HG02759 (cell line): ENCODE measurements at regions not wholly inside any gene's neighbourhood (a gene's known extent, or its start where the extent isn't known, plus 50 kb on each side); places are given as distances from the start of the nearest gene placed in this dataset.
"Not testable (repeated sequence)": the region's sequence is repeated elsewhere in the genome, so short reads cannot be mapped to it uniquely, and the experiment has no call there.

Experiments
- ATAC-seq: cut with Tn5 transposase; IDR thresholded peaks from one replicate; pipeline ENCODE4 v1.9.1; 2021; ENCODE audit warnings: mild to moderate bottlenecking, moderate library complexity; ENCODE audit not compliant: unreplicated experiment

DNA sequence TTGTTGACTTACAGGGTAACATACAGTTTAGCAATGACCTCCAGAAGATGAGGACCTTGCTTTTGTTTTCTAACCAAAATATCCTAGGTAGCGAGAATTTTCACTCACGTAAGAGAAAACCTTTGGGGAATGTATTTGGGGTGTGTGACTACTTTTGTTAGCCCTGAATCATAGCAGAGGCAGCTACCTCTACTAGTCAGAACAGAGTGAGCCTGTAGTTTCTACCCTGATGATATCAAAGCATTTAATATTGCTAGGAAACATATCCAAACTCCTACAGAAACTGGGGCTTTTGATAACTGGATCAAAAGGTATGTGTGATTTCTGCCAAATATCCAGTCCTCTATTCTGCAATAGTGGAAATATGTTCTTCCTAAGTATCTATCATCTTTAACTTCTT is 462.6 kb upstream of the ZEB2 start:
- ATAC-seq = no peak

DNA sequence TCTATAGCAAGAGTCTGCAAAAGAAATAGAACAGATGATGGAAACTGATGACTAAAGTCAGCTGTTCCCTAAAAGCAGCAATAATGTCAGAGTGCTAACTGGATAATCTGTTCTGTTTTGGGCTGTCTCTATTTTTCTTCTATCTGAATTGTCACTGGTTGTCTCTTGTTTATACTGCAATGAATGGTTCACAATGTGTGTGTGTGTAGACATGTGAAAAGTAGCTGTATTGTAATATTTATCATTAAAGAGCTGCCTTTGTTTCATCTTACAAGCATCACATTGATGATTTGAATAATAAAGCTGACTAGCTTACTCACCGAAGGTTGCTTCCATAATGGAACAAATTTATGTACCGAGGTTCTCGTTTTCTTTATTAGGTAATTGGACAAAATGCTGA is 456.0 kb upstream of the ZEB2 start:
- no peak for ATAC-seq

DNA sequence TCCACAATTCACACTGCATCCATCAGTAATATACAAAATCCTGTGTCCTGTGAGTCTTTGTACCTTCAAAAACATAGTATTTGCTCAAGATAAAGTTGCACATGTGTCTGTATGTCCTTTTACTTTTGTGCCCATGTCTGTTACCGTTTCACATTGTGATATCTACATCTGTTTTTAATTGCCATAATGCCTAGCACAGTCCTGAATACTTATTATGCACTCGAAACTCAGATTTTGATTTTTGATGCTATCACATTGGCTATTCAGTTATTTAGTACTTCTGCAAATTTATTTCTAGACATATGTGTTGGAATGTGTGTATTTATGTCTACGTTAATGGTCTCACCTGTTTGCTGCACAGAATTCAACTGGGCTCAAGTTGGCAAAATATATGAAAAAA is 452.8 kb upstream of the ZEB2 start:
- no peak for ATAC-seq

GRCh38 chr2:144971786-144972335 is 451.9 kb upstream of the ZEB2 start:
- no peak for ATAC-seq

DNA sequence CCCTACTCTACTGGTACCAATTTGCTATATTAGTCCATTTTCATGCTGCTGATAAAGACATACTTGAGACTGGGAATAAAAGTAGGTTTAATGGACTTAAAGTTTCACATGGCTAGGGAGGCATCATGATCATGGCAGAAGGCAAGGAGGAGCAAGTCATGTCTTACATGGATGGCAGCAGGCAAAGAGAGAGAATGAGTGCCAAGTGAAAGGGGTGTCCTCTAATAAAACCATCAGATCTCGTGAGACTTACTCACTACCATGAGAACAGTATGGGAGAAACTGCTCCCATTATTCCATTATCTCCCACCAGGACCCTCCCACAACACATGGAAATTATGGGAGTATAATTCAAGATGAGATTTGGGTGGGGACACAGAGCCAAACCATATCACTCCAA is 450.5 kb upstream of the ZEB2 start:
- not testable (repeated sequence) for ATAC-seq

DNA sequence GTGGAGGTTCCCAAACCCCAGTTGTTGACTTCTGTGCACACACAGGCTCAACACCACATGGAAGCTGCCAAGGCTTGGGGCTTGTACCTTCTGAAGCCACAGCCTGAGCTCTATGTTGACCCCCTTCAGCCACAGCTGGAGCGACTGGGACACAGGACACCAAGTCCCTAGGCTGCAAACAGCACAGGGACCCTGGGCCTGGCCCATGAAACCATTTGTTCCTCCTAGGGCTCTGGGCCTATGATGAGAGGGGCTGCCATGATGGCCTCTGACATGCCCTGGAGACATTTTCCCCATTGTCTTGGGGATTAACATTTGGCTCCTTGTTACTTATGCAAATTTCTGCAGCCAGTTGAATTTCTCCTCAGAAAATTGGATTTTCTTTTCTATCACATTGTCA is 449.6 kb upstream of the ZEB2 start:
- ATAC-seq = not testable (repeated sequence)

GRCh38 chr2:144967961-144968360 is 448.0 kb upstream of the ZEB2 start:
- no peak for ATAC-seq

DNA sequence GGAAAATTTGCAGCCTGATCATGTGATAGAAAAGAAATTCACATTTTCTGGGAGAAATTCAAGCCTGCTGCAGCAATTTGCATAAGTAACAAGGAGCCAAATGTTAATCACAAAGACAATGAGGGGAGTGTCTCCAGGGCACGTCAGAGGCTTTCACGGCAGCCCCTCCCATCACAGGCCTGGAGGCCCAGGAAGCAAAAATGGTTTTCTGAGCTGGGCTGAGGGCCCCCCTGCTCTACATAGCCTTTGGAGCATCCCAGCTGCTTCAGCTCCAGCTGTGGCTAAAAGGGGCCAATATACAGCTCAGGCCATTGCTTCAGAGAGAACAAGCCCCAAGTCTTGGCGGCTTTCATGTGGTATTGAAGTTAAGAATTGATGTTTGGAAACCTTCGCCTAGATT is 445.3 kb upstream of the ZEB2 start:
- no peak for ATAC-seq

DNA sequence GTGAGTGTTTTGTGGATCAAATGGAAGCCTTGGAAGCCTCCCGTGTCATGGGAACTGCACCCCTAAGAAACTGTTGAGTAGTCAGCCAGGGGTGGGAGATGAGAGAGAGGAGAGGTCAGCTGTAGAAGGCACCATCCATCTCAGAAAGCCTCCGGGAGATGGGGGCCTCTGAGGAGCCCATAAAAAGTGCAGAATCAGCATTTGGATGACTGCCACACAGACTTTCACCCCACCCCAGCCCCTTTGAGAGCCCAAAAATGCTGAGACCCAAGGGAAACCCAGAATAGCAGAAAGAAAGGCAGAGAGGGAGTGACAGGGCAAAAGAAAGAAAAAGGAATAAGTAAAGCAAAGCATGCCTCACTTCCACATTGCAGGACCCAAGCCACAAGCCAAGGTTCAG is 443.1 kb upstream of the ZEB2 start:
- no peak for ATAC-seq

- no peak for ATAC-seq
Observed at GRCh38 chr2:144959416-144959815, 439.5 kb upstream of the ZEB2 start.

GRCh38 chr2:144950899-144951560 is 431.1 kb upstream of the ZEB2 start:
- no peak for ATAC-seq

GRCh38 chr2:144948205-144948855 is 428.4 kb upstream of the ZEB2 start:
- no peak for ATAC-seq

DNA sequence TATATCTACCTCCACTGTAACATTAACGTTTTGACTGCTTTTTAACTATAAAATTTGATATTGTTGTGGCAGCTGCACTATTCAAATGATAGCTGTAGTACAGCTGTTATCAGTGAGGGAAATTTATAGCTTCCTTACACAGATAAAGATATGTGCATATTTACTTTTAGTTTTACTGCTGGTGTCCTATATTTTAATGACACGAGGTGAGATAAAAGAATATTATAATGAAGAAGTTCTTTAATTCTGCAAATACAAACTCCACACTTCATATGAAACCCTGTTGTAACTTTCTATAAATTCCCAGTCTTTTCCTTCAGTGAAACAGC is 427.8 kb upstream of the ZEB2 start:
- no peak for ATAC-seq

- ATAC-seq = no peak
Observed at GRCh38 chr2:144946263-144946662, 426.3 kb upstream of the ZEB2 start.

- no peak for ATAC-seq
Observed at GRCh38 chr2:144944546-144945220, 424.8 kb upstream of the ZEB2 start.

DNA sequence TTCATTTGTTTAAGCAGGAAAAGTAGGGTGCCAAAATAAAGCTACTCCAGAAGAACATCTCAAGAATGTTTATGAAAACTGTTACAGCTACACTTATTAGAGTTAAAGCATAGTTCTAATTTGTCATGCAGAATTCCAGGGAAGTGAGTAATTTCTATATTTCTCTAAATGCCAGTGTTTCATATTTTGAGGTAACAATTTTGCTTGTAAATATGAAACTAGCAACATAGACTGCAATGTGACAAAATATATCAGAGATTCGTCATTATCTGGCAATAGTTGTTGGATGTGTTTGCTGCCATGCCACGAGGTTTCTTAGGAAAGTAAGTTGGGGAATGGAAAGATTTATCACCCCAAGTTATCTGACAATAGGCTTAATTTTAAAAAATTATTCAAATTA is 424.1 kb upstream of the ZEB2 start:
- no peak for ATAC-seq

GRCh38 chr2:144943293-144943941 is 423.5 kb upstream of the ZEB2 start:
- ATAC-seq = no peak

DNA sequence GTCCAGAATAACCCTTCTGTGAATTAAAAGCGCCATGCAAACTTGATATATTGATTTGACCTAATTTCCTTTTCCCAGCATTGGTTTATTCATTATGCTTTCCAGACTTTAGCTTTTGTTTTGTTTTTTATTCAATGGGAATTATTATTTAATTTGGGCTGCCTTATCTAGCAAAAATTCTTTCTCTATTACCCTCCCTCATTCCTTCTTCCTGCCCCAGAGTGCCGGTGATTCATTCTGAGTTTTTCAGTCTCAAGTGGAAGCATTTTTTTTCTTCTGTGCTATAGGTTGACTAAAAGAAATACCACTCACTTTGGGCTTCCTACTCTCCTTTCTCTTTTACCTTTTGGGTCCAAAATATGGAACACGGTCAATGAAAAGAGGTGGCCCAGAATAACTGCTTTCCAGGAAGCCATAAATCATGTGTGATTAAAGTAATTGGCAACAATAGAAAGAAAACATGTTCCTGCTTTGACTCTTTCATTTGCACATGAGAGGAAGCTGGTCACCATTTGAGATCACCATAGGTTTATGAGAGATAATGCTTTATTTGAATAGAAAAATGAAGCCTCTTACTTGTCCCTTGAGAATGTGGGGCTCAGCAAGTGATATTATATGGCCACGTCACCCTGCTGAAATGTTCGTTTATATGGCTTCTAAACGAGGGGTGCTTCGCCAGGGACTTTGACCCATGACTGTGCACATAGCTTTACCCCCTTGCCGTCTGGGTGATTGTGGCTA is 422.8 kb upstream of the ZEB2 start:
- no peak for ATAC-seq

- no peak for ATAC-seq
Observed at GRCh38 chr2:144941743-144942488, 422.0 kb upstream of the ZEB2 start.

GRCh38 chr2:144939590-144939989 is 419.7 kb upstream of the ZEB2 start:
- no peak for ATAC-seq
